HG03108 (cell line): ENCODE measurements at regions not wholly inside any gene's neighbourhood (a gene's known extent, or its start where the extent isn't known, plus 50 kb on each side); places are given as distances from the start of the nearest gene placed in this dataset.

Experiments
- ATAC-seq: cut with Tn5 transposase; IDR thresholded peaks from one replicate; pipeline ENCODE4 v1.9.1; 2021; ENCODE audit warnings: moderate library complexity; ENCODE audit not compliant: unreplicated experiment

GRCh38 chr11:45481026-45481425 lies 184.4 kb downstream of the CHST1 start:
- ATAC-seq = no peak

GRCh38 chr11:45477588-45477987 lies 187.8 kb downstream of the CHST1 start:
- no peak for ATAC-seq

- no peak for ATAC-seq
Observed at GRCh38 chr11:45476126-45476525, 189.3 kb downstream of the CHST1 start.

- no peak for ATAC-seq
Observed at GRCh38 chr11:45475173-45475572, 189.0 kb upstream of the SYT13 start.

GRCh38 chr11:45473341-45473895 lies 187.3 kb upstream of the SYT13 start:
- ATAC-seq = no peak

- ATAC-seq = no peak
Observed at GRCh38 chr11:45472716-45473317, 186.7 kb upstream of the SYT13 start.

GRCh38 chr11:45471266-45471665 lies 185.1 kb upstream of the SYT13 start:
- no peak for ATAC-seq

GRCh38 chr11:45470794-45471167 lies 184.6 kb upstream of the SYT13 start:
- ATAC-seq = no peak

- no peak for ATAC-seq
Observed at GRCh38 chr11:45470151-45470793, 184.1 kb upstream of the SYT13 start.

- ATAC-seq = no peak
Observed at GRCh38 chr11:45468267-45468856, 182.2 kb upstream of the SYT13 start.

- no peak for ATAC-seq
Observed at GRCh38 chr11:45463541-45463940, 177.4 kb upstream of the SYT13 start.

GRCh38 chr11:45461514-45461913 lies 175.4 kb upstream of the SYT13 start:
- ATAC-seq = no peak

- no peak for ATAC-seq
Observed at GRCh38 chr11:45459491-45459890, 173.3 kb upstream of the SYT13 start.

- ATAC-seq = no peak
Observed at GRCh38 chr11:45458269-45458668, 172.1 kb upstream of the SYT13 start.

GRCh38 chr11:45457649-45458048 lies 171.5 kb upstream of the SYT13 start:
- ATAC-seq = no peak

GRCh38 chr11:45456686-45457085 lies 170.5 kb upstream of the SYT13 start:
- no peak for ATAC-seq

- ATAC-seq = no peak
Observed at GRCh38 chr11:45455536-45455935, 169.4 kb upstream of the SYT13 start.

- ATAC-seq = no peak
Observed at GRCh38 chr11:45454917-45455401, 168.8 kb upstream of the SYT13 start.

GRCh38 chr11:45453721-45454120 lies 167.6 kb upstream of the SYT13 start:
- no peak for ATAC-seq

- ATAC-seq = no peak
Observed at GRCh38 chr11:45451766-45452440, 165.8 kb upstream of the SYT13 start.

GRCh38 chr11:45450189-45450588 lies 164.0 kb upstream of the SYT13 start:
- ATAC-seq = no peak
